T-helper 2 cell (primary cell): ENCODE measurements at regions not wholly inside any gene's neighbourhood (a gene's known extent, or its start where the extent isn't known, plus 50 kb on each side); places are given as distances from the start of the nearest gene placed in this dataset.
"Not testable (repeated sequence)": the region's sequence is repeated elsewhere in the genome, so short reads cannot be mapped to it uniquely, and the experiment has no call there.

ENCODE experiments used
- DNase-seq, 5 experiments: peaks; one replicate each; pipeline versions ENCODE4 v3.0.0 to v3.0.0-alpha.2; 2012 to 2022

- DNase-seq, result not testable (repeated sequence)
Measured at GRCh38 chr20:30393523-30393922, 863.9 kb upstream of the DEFB115 start.

- DNase-seq, result not testable (repeated sequence)
Measured at GRCh38 chr20:30397111-30397510, 860.4 kb upstream of the DEFB115 start.

GRCh38 chr20:30405061-30405460 lies 852.4 kb upstream of the DEFB115 start:
- DNase-seq, result not testable (repeated sequence)

DNA sequence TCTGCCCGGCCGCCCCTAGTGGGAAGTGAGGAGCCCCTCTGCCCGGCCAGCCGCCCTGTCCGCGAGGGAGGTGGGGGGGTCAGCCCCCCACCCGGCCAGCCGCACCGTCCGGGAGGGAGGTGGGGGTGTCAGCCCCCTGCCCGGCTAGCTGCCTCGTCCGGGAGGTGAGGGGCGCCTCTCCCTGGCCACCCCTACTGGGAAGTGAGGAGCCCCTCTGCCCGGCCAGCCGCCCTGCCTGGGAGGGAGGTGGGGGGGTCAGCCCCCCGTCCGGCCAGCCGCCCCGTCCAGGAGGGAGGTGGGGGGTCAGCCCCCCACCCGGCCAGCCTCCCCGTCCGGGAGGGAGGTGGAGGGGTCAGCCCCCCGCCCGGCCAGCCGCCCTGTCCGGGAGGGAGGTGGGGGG lies 851.9 kb upstream of the DEFB115 start:
- not testable (repeated sequence) for DNase-seq

DNA sequence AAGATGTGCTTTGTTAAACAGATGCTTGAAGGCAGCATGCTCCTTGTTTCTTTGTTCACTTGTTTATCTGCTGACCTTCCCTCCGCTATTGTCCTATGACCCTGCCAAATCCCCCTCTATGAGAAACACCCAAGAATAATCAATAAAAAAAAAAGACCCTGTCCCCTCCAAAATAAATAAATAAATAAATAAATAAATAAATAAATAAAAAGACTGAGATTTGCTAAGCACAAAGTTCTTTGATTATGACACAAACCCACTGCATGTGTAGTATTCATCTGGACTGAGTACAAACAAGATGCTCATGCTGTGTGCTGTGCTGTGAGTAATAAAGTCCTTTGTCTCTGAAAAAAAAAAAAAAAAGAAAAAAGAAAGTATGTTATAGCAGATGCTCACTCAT lies 851.1 kb upstream of the DEFB115 start:
- not testable (repeated sequence) for DNase-seq

- no peak for DNase-seq
Measured at GRCh38 chr20:30412972-30413371, 844.5 kb upstream of the DEFB115 start.

GRCh38 chr20:30417387-30417786 lies 840.1 kb upstream of the DEFB115 start:
- DNase-seq, result not testable (repeated sequence)

DNA sequence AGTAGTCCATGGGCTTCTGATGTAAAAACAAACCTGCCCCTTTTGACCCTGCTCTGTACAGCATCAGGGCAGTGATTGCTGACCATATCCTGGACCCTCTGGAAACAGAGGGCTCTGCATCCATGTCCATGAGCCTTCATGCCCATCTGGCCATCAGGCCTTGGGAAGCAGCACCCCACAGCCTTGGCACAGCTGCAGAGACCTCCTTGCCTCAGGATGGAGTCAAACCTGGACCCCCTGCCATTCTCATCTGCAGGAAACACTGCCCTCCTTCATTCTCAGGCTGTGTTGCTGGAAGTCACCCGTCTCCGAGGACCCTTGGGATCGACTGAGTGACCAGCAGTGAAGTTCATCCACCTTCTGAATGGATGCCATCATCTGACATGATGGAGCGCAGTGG lies 839.1 kb upstream of the DEFB115 start:
- DNase-seq, result not testable (repeated sequence)

DNA sequence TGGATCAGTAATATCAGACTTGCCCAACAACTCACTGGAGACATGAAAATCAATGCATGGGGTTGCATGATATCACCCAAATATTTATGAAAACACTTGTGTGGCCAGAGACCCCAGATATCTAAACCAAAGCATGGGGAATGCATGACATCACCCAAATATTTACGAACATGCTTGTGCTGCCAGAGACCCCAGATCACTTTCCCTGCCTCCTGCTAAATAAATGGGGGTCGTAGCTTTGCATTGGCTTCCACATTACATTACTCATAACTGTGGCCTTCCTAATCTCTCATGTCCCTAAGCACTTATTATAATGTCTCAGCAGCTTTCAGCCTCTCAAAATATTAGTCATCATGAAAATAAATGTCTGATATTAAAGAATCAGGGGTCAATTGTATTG lies 838.0 kb upstream of the DEFB115 start:
- no peak for DNase-seq

DNA sequence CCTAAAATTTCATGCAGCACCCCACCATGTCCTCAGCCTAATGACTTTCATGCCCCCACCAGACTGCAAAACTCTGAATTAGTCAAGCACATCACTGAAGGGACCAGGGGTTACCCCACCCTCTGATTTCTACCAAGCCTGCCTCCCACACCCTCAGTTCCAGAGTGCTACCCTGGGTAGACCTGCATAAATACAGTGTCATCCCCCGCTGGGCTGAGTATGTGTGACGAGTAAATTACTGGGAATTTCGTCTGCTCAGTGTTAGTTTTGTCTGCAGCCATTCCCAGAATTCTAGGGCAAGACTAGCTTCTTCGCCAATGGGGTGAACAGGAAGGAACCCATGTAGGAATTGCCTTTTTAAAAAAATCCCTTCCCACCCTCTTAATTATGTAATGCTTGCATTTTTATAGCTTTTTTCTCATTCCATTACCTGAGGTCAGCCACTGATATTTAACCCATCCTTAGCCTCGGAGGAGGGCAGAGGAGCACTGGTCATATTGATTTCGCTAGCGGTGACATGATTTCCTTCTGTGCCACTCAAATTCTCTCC lies 837.5 kb upstream of the DEFB115 start:
- not testable (repeated sequence) for DNase-seq
